ENCODE measurements at regions not wholly inside any gene's neighbourhood (a gene's known extent, or its start where the extent isn't known, plus 50 kb on each side); places are given as distances from the start of the nearest gene placed in this dataset.
A peak's percentile ranks its signal among the peaks of the same experiment; 100 is the strongest.

- Histone ChIP-seq H3K79me2 (ENCODE audit: control insufficient read depth, low read length) (no peaks in the 10 kb centered on the region), H4K20me1 (ENCODE audit: control insufficient read depth, insufficient read depth, low read depth, low read length) (no peaks in the 10 kb centered on the region), H3K9me3 (ENCODE audit: control insufficient read depth, insufficient read depth, low read length) (no peaks in the 10 kb centered on the region), H3K27me3 (ENCODE audit: control insufficient read depth, low read length) (no peaks in the 10 kb centered on the region), H3K36me3 (ENCODE audit: control insufficient read depth, low read length) (no peaks in the 10 kb centered on the region), H3K4me3 (ENCODE audit: low read length) (no peak overlapping the region), H3K4me2 (ENCODE audit: low read length) (no peak overlapping the region), H3F3A (ENCODE audit: control insufficient read depth, insufficient read depth) (0 out of 2 replicates have a peak, but pooled peaks cover 2% of the 10 kb centered on the region), H3K27ac (ENCODE audit: low read depth, low read length) (no peak overlapping the region), H3K4me1 (ENCODE audit: control insufficient read depth, low read length) (peaks cover 15% of the 10 kb centered on the region), H3K9me2 (replicated peaks; ENCODE audit: control insufficient read depth, low read length) (no peaks in the 10 kb centered on the region)
- TF ChIP-seq, protein P1, sequence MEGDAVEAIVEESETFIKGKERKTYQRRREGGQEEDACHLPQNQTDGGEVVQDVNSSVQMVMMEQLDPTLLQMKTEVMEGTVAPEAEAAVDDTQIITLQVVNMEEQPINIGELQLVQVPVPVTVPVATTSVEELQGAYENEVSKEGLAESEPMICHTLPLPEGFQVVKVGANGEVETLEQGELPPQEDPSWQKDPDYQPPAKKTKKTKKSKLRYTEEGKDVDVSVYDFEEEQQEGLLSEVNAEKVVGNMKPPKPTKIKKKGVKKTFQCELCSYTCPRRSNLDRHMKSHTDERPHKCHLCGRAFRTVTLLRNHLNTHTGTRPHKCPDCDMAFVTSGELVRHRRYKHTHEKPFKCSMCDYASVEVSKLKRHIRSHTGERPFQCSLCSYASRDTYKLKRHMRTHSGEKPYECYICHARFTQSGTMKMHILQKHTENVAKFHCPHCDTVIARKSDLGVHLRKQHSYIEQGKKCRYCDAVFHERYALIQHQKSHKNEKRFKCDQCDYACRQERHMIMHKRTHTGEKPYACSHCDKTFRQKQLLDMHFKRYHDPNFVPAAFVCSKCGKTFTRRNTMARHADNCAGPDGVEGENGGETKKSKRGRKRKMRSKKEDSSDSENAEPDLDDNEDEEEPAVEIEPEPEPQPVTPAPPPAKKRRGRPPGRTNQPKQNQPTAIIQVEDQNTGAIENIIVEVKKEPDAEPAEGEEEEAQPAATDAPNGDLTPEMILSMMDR (IDR thresholded peaks at IDR 0.05; ENCODE audit: low read depth, low read length, poor library complexity, severe bottlenecking): no peak
- no peak for TF ChIP-seq EZH2phosphoT487 (IDR thresholded peaks at IDR 0.05; ENCODE audit: borderline replicate concordance, low read length)
Observed at GRCh38 chr21:35106246-35106835, 57.2 kb upstream of the RUNX1 start.

- H3K27ac ChIP-seq (ENCODE audit: low read depth, low read length): no peak overlapping the region
- H3K4me1 ChIP-seq (ENCODE audit: control insufficient read depth, low read length): peaks cover 15% of the 10 kb centered on the region
- H3K4me2 ChIP-seq (ENCODE audit: low read length): peak overlapping the region; percentile 46
- TF ChIP-seq, protein P1 (IDR thresholded peaks at IDR 0.05; ENCODE audit: low read depth, low read length, poor library complexity, severe bottlenecking): no peak
- no peak for TF ChIP-seq EZH2phosphoT487 (IDR thresholded peaks at IDR 0.05; ENCODE audit: borderline replicate concordance, low read length)
- H3K27me3 ChIP-seq (ENCODE audit: control insufficient read depth, low read length): no peaks in the 10 kb centered on the region
- H3F3A ChIP-seq (ENCODE audit: control insufficient read depth, insufficient read depth): 0 out of 2 replicates have a peak, but pooled peaks cover 2% of the 10 kb centered on the region
- H3K9me2 ChIP-seq (replicated peaks; ENCODE audit: control insufficient read depth, low read length): no peaks in the 10 kb centered on the region
- H3K4me3 ChIP-seq (ENCODE audit: low read length): peak overlapping the region; percentile 8; the same call in 1 of the 2 replicates
- H3K79me2 ChIP-seq (ENCODE audit: control insufficient read depth, low read length): no peaks in the 10 kb centered on the region
- H3K36me3 ChIP-seq (ENCODE audit: control insufficient read depth, low read length): no peaks in the 10 kb centered on the region
- H3K9me3 ChIP-seq (ENCODE audit: control insufficient read depth, insufficient read depth, low read length): no peaks in the 10 kb centered on the region
- H4K20me1 ChIP-seq (ENCODE audit: control insufficient read depth, insufficient read depth, low read depth, low read length): no peaks in the 10 kb centered on the region
Observed at GRCh38 chr21:35102488-35103371, 53.6 kb upstream of the RUNX1 start.

DNA sequence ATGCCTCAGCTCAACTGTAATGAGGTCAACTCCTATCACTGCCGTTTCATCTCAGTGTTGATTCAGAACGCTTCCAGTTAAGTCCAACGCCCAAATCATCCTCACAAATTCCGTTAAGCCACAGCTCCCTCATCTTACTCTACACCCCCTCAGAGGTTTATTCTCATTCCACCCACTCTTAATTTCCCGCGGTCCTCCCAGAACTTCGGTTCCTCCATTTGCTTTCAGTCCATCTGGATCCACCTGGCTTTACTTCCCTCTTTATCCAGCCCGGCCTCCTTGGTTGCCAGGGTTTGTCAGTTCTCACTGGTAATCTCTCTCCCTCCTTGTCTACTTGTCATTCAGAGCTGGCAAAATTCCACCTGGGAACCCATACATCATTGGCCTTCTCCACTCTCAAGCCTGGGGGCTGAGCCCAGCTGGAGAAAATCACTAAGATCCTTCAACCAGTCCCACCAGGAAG is 51.3 kb upstream of the RUNX1 start:
- H3K9me2 ChIP-seq (replicated peaks; ENCODE audit: control insufficient read depth, low read length): no peaks in the 10 kb centered on the region
- TF ChIP-seq EZH2phosphoT487 (IDR thresholded peaks at IDR 0.05; ENCODE audit: borderline replicate concordance, low read length): no peak
- TF ChIP-seq, protein P1 (IDR thresholded peaks at IDR 0.05; ENCODE audit: low read depth, low read length, poor library complexity, severe bottlenecking): no peak
- no peaks in the 10 kb centered on the region for H3K79me2 ChIP-seq (ENCODE audit: control insufficient read depth, low read length)
- no peaks in the 10 kb centered on the region for H4K20me1 ChIP-seq (ENCODE audit: control insufficient read depth, insufficient read depth, low read depth, low read length)
- no peaks in the 10 kb centered on the region for H3K36me3 ChIP-seq (ENCODE audit: control insufficient read depth, low read length)
- no peaks in the 10 kb centered on the region for H3K9me3 ChIP-seq (ENCODE audit: control insufficient read depth, insufficient read depth, low read length)
- peaks cover 15% of the 10 kb centered on the region for H3K4me1 ChIP-seq (ENCODE audit: control insufficient read depth, low read length)
- H3K27me3 ChIP-seq (ENCODE audit: control insufficient read depth, low read length): no peaks in the 10 kb centered on the region
- no peak overlapping the region for H3K4me2 ChIP-seq (ENCODE audit: low read length)
- no peak overlapping the region for H3K4me3 ChIP-seq (ENCODE audit: low read length)
- H3F3A ChIP-seq (ENCODE audit: control insufficient read depth, insufficient read depth): 0 out of 2 replicates have a peak, but pooled peaks cover 2% of the 10 kb centered on the region
- no peak overlapping the region for H3K27ac ChIP-seq (ENCODE audit: low read depth, low read length)

Data from DOHH2 (cell line).